HG03520 (cell line): ENCODE measurements at regions not wholly inside any gene's neighbourhood (a gene's known extent, or its start where the extent isn't known, plus 50 kb on each side); places are given as distances from the start of the nearest gene placed in this dataset.

ENCODE experiments used
- ATAC-seq: cut with Tn5 transposase; IDR thresholded peaks from one replicate; pipeline ENCODE4 v1.9.1; 2021; ENCODE audit warnings: mild to moderate bottlenecking, moderate library complexity; ENCODE audit not compliant: unreplicated experiment

DNA sequence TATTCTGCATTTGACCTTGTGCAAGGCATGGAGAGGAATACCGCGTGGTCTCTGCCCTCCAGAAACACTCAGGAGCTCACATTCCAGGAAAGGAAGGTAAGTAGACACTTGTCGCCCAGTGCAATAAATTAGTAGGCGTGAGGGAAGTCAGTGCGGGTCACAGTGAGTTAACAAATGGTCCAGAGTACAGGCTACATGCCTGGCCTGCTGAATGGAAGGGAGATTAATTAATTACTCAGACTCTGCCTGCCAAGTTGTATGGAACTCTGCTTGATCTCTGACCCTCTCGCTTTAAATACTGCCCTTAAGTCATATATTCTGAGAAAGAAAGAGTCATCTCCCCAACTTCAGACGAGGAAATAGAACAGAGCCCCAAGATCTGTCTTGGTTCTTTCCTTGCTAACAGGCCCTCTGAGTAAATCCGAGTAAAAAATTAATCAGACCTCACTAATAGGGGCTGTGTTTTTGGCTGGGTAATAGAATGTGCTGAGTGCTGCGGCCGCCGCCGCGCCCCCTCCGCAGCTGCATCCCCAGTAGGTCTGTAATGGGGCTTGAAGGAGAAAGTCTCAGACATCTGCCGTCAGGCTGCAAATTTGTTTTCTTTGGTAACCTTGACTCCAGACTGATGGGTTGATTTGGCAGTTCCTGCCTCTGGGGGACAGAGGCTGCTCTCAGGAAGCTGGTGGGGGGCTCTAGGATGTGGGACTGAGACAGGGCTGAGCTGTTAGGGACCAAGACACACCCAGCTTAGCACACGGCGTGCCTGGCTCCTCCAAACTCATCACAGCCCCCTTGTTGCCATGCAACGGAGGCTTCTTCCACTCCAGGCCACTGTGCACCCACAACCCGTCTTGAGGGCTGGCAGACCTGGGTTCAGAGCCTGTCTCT is 144.4 kb downstream of the NSG2 start:
- ATAC-seq, result no peak

DNA sequence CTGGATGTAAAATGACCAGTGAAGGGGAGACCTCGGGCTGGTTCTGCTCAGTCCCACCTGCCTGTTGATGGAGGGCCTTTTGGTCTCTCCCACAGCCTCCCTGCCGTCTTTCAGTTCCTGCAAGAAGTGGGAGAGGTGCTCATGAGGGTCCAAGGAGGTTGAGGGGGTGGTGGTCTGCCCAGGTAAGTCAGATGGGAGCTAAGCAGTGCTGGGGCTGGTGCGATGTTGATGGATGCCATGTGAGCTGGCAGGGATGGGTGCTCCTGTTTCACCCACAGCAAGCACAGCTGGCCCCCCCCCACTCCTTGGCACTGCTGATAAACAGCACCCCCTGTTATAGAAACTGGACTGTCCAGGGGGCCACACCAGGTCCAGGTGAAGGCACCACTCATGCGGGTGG is 145.6 kb downstream of the NSG2 start:
- ATAC-seq, result no peak

DNA sequence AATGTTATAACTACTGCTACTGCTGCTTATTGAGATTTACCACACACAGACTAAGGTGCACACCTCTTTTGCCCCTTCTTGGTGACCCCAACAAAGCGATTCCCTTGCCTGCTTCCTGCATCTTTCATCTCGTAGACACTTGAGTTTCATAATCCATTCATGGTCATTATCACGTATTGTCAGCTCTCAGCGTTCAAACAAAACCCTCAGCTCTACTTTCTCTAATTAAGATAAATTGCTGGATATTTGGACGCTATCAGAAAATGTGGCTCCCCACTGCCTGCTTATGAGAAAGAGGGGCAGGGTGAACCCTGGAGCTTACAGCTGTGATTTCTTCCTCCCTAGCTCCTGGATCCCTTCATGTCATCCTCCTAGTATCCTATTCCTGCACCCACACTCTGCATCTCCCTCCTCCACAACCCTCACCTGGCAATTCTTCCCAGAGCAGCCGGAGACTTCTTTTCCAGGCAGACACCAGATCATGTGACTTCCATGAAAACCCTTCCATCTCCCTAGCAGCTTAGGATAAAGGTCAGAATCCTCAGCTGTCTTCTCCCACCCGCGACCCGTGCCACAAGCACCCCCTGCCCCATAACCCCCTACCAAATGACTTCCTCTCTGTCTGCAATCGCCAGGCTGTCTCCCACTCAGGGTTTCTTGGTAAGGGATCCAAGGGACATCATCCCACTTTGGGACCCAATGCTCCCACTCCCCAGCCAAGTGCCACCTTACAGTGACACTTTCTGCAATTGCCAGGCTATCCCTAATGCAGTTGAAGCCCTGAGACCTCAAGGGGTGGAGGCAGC is 146.5 kb downstream of the NSG2 start:
- ATAC-seq, result no peak

DNA sequence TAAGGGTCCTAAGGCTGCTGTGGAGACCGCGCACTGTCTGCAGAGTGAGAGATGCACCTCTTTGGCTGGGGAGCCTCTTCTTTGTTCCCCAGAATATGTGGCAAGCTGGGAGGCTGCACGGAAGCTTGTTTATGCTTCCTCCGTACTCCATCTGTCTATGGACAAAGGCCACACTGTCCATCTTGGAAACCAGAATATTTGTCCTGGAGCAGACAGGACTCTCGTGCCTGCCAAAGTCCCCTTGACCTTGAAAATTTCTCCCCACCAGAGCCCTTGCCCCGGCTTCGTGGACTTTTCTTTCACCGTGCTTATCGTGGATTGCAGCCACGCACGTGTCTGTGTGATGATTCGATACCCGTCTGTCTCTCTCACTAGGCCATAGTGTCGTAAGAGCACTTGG is 147.4 kb downstream of the NSG2 start:
- no peak for ATAC-seq

DNA sequence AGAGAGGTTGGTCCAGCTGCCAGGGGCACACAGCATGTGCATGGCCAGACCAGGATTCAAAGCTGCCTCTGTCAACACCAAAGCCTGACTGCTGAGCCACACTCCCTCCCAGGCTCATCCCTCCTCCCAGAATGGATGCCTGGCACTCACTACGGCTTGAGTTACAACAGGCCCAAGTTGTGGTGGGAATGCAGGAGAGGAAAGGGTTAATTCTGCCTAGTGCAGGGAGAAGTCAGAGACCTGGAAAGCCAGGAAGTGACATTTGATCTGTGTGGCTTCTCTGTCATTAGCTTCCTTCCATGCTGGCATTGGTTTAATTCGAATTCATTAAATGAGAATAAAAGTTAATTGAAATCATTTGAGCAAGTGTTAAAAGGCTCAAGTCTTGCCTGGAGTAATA is 150.0 kb downstream of the NSG2 start:
- no peak for ATAC-seq

DNA sequence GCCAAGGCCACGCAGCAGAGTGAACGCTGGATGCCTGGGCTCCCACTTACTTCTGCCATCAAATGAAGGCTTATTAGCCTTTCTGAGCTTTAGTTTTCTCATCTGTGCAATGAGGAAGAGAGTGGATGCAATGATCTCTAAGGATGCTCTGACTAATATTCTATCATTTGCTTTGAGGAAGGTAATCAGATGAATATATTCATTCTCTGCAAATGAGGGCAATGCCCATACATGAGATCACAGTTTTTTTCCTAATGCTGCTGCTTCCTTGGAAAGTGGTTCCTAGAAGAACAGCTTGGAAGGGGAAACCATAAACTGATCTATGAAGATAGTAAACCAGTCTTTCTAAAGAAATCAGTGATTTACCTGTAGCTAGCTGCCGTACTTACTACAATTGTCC is 152.4 kb downstream of the NSG2 start:
- no peak for ATAC-seq

DNA sequence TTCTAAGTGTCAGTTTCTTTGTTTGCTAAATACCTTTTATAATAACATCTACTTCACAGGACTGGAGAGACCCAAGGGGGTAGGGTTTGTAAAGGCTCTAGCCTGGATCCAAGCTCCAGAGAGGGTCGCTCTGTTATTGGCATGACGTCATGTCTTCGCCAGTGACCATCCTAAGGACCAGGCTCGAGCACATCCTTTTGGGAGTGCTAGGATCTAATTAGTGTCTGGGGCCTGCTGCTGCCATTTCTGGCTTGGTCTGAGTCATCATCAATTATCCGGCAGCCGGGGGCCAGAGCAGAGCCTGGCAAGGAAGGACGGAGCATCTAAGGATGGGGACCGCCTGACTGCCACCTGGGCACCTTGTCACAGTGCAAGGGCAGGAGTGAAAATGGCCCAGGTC is 153.0 kb downstream of the NSG2 start:
- ATAC-seq, result no peak

DNA sequence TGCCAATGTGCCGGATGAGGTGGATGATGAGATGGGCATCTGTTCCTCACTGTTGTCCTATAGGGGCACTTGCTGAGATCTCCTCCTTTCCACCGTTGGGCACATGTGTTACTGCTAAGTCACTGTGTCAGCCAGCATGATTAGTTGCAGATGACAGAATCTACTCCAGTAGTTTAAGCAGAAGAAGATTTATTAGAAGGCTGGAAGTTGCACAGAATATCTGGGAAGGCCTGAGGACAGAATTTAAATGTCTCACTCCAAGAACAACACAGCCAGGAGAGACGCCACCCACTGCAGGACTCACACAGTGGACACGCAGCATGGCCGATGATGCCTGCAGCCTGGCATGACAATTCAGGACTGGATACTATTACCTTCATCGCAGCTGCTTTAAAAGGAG is 157.5 kb downstream of the NSG2 start:
- no peak for ATAC-seq

DNA sequence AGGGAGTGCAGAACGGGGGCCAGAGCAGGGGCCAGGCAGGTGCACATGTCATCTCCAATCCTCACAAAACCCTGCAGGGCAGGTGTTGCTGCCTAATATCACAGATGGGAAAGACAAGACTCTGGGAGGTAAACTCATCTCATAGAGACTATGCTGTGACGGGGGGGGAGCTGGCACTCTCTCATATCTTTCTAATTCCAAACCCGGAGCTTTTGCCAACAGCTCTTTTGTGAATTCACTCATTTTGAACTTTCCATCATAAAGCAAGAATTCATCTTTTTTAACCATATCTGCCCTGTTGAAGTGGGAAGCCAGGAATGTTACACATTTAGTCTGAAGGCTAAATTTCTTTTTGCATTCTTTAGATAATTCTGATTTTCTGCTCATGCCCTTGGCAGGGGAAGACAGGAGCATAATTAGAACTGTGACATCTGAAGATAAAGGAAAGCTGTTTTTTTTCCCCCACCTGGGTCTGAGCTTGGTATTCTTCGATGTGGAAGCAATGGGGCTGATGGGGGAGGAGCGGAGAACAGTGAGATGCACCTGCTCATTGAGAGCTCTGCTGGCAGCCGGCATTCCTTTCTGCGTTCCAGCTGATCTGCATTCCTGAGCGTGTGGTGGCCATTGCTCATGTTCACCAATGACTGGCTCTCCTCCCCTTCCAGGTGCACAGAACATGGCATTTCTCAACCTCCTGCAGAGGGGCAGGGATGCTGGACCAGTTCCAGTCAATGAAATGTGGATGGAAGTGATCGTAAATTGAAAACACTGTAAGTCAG is 159.2 kb downstream of the NSG2 start:
- no peak for ATAC-seq

DNA sequence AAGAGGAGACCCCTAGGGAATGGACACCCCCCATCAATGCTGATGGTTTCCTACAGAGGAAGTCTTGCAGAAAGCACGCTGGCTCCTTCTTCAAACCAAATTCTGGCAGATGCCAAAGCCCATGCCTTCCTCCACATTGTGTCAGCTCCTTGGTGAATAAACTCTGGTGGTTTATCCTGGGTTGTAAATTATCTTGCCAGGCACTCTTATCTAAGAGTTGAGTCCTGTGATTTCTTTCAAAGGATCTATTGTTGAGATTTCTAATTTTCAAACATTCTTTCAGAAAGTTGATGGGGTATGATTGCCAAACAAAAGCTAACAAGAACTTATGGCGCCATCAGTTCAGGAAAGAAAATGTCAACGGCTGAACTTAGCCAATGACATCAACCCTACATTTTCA is 160.4 kb downstream of the NSG2 start:
- no peak for ATAC-seq

DNA sequence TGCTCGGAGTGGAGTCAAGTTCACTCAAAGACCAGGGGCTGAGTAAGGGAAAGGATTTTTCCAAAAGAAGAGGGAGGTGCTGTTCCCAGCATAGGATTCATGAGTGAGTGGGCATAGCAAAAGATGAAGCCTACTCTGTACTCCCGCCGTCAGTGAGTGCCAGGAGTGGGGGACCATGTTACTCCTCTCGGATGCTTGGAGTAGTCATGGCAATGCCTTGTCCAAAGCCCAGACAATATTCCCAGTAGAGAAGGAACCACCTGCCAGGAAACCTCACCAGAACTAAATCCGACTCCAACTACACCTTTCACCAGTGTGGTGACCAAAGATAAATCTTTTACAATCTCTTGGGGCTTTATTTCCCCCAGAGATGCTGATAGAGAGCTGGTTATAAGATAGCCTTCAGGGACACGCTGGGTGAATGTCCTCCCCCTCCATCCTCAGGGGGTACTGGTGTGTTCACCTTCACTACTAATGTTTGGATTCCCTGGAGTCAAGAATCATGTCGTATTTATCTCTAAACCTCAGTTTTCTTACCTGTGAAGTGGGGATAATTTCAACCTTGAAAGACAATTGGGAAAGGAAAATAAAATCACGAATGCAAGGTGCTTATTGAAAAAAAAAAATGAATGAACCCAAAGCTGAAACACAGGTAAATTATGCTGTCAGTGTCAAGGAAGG is 165.2 kb downstream of the NSG2 start:
- ATAC-seq, result no peak

DNA sequence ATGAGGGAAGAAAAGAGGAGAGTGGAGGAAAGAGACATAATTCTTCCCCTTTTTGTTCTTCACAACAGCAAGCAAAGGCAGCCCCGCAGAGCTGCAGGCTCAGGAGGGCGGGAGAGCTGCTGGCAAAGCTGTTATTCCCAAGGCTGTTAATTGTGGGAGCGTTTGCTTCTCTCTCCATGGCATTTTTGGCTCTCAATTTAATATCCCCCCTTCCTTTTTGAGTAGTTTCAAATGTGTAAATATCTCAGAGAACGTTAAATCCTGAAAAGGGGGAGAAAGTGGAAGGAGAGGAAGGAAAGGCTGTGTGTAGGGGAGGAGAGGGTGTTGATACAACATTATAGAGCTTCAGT is 165.7 kb downstream of the NSG2 start:
- no peak for ATAC-seq

DNA sequence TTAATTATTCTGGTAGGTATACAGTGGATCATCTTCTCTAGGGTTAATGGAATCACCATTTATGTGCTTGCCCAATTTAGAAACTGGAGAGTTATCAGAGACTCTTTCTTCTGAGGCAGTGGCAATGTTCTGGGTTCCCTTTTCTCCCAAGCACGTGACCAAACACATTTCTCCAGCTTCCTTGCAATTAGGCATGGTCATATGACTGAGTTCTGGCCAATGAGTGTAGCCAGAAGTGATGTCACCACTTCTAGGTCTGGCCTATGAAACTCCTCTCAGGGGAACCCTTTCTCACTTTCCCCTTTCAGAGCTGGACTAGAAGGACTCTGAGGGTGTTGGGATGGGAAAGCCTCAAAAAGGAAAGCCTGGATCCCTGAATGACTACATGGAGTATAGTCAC is 172.0 kb downstream of the NSG2 start:
- ATAC-seq, result no peak

DNA sequence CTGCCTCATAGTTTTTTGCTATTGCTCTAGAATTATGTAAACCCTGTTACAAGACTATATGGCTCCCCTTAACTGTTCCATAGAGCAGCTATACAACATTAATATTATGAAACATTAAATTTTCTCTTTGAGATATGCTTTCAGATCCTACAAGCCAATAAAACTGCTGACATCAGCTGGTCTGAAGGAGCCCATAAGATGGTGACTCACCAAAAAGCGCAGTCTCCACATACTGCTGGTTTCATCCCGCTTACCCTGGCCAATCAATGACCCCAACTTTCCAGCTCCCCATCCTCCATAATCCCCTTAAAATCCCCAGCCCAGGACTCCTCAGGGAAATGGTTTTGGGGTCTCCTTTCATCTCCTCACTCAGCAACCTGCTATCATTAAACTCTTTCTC is 172.7 kb downstream of the NSG2 start:
- no peak for ATAC-seq

DNA sequence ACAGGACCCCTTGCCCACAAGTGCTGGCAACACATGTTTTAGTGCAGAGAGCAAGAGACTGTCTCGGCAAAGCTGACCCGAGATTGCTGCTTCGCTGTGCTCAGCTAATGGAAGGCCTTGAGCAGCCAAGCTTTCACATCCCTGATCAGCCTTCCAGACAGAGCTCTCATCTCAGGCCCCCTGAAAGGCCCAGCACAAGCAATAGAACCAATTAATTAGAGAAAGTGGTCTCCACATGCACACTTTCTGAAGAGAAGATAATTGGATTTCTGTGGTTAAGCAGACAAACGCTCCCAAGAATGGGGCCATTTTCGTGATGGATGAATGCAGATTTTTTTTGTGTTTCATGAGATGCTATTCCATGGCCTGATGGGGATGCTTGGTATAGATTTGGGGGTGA is 174.9 kb downstream of the NSG2 start:
- ATAC-seq, result no peak

DNA sequence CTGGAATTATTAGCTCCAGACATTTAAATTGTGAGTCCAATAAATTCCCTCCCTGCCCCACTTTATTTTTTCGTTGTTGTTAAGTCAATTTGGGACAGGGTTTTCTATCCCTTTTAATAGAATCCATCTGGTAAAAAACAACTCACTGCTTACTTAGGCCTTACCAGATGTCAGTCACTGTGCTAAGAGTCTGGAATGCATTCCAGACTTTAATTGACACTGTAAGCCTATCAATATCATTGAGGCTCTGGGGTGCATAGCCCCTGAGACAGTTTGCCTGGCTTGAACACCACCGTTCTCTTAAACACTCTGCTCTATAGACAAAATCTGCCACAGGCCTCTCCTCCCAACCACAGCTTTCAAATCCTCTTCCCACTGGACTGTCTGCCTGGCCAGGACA is 175.9 kb downstream of the NSG2 start:
- no peak for ATAC-seq

DNA sequence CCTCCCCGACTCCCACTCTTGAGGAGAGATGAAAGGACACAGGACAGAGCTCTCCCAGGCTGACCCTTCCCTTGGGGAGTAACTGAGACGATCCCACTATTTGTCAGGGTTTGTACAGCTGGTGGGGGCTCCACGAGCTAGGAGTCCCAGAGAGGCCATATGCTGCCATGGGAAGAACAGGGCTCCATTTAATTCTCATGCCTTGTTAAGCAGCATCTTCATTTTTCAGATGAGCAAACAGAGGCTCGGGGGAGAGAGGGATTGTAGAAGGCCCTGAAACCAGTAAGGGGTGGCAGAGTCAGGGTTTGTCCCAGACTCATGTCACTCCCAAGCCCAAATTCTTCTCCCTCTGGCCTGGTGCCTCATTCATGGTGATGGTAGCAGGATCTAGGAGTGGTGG is 176.4 kb downstream of the NSG2 start:
- no peak for ATAC-seq

DNA sequence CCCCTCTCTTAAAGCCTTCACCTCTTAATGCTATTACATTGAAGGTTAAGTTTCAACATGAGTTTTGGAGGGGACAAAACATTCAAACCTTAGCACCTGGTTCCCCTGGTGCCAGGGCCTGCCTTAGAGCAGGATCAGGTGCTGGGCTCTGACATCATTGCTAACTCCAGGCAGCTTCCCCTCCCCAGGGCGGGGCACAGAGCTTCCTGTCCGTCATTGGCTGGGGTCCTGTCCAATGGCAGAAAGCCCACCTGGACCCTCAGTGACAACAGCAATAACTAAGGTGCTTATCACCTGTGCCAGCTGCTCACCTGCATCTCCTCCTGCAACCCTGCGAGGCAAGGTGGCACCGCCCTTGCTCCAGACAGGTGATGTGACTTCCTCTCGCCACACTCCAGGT is 177.4 kb downstream of the NSG2 start:
- no peak for ATAC-seq

DNA sequence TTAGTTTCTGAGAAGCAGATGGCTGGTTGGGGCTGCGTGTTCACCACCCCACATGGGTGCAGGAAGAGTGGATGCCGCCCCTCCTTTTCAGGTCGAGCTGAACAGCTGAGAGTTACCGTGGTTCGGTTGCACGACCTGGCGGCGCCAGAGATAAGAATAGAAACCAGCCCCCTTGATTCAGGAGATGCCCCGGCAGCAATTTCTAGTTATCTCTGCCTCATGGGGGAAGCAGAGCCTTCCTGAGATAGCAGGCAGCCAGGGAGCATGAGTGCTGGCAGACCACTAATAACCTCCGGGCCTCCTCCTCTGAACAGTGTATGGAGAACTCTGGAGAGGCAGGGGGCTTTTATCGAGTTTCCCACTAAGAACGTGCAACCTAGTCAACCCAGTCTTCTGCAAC is 177.8 kb downstream of the NSG2 start:
- no peak for ATAC-seq

DNA sequence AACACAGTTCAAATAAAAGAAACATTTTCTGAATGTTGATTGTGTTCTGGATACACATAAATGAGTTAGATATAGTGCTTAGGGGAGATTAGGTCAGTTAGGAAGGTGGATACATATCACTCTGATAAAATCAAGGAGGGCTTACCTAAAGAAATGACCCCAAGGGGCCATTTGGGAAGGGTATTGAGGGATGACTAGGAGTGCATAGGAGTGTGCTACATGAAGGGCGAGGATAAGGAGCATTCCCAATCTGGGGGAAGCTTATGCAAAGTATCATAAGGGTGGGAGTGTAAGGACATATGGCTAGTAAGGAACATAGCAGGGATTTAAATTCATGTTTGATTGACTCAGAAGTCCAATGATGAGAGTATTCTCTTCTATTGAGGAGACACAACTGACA is 183.6 kb downstream of the NSG2 start:
- ATAC-seq, result no peak
